GM19397 (cell line): ENCODE measurements at regions not wholly inside any gene's neighbourhood (a gene's known extent, or its start where the extent isn't known, plus 50 kb on each side); places are given as distances from the start of the nearest gene placed in this dataset.
"Not testable (repeated sequence)": the region's sequence is repeated elsewhere in the genome, so short reads cannot be mapped to it uniquely, and the experiment has no call there.

ENCODE experiments used
- ATAC-seq: cut with Tn5 transposase; IDR thresholded peaks from one replicate; pipeline ENCODE4 v1.9.1; 2021; ENCODE audit warnings: mild to moderate bottlenecking, moderate library complexity; ENCODE audit not compliant: unreplicated experiment

- ATAC-seq, result no peak
Measured at GRCh38 chr10:4254101-4254994, 469.3 kb upstream of the KLF6 start.

- no peak for ATAC-seq
Measured at GRCh38 chr10:4252701-4253100, 467.7 kb upstream of the KLF6 start.

GRCh38 chr10:4250587-4250887 lies 465.5 kb upstream of the KLF6 start:
- no peak for ATAC-seq

GRCh38 chr10:4249841-4250586 lies 465.0 kb upstream of the KLF6 start:
- no peak for ATAC-seq

- no peak for ATAC-seq
Measured at GRCh38 chr10:4247379-4247778, 462.4 kb upstream of the KLF6 start.

GRCh38 chr10:4246881-4247358 lies 461.9 kb upstream of the KLF6 start:
- no peak for ATAC-seq

GRCh38 chr10:4243651-4244050 lies 458.6 kb upstream of the KLF6 start:
- no peak for ATAC-seq

GRCh38 chr10:4243169-4243568 lies 458.2 kb upstream of the KLF6 start:
- no peak for ATAC-seq

- no peak for ATAC-seq
Measured at GRCh38 chr10:4242561-4243035, 457.6 kb upstream of the KLF6 start.

GRCh38 chr10:4241724-4242345 lies 456.8 kb upstream of the KLF6 start:
- ATAC-seq, result no peak

GRCh38 chr10:4240608-4241197 lies 455.7 kb upstream of the KLF6 start:
- no peak for ATAC-seq

GRCh38 chr10:4239186-4239585 lies 454.2 kb upstream of the KLF6 start:
- ATAC-seq, result no peak

GRCh38 chr10:4236905-4237304 lies 451.9 kb upstream of the KLF6 start:
- ATAC-seq, result not testable (repeated sequence)

- ATAC-seq, result no peak
Measured at GRCh38 chr10:4234661-4235060, 449.7 kb upstream of the KLF6 start.

- ATAC-seq, result no peak
Measured at GRCh38 chr10:4231439-4231838, 446.4 kb upstream of the KLF6 start.

- ATAC-seq, result no peak
Measured at GRCh38 chr10:4230036-4230435, 445.0 kb upstream of the KLF6 start.

GRCh38 chr10:4229106-4229505 lies 444.1 kb upstream of the KLF6 start:
- no peak for ATAC-seq

GRCh38 chr10:4227586-4227985 lies 442.6 kb upstream of the KLF6 start:
- no peak for ATAC-seq

GRCh38 chr10:4226941-4227540 lies 442.0 kb upstream of the KLF6 start:
- no peak for ATAC-seq

GRCh38 chr10:4224178-4224577 lies 439.2 kb upstream of the KLF6 start:
- ATAC-seq, result no peak

- not testable (repeated sequence) for ATAC-seq
Measured at GRCh38 chr10:4221310-4221709, 436.3 kb upstream of the KLF6 start.
